Right lobe of liver (tissue), 6 donors: ENCODE measurements at regions not wholly inside any gene's neighbourhood (a gene's known extent, or its start where the extent isn't known, plus 50 kb on each side); places are given as distances from the start of the nearest gene placed in this dataset.

ENCODE experiments used
- ATAC-seq, 4 donors: fragments of 200-7000 bp; cut with Tn5 transposase; one replicate each; pipeline ENCODE4 v1.9.1; 2020; ENCODE audit warnings: mild to moderate bottlenecking in 4 of 4, moderate library complexity in 4 of 4
- DNase-seq, 3 donors: peaks; one replicate each; pipeline ENCODE4 v3.0.0-alpha.2; 2020
- H3K27ac ChIP-seq, 3 donors: fragments of 200-600 bp; one replicate each; pipeline ENCODE4 v1.8.0; 2022
- H3K27me3 ChIP-seq, 2 donors: fragments of 200-600 bp; one replicate each; pipeline ENCODE4 v1.8.0; 2022
- H3K36me3 ChIP-seq, 4 donors: fragments of 200-600 bp; sonication (generic) in 1 of 4; one replicate each; pipeline versions ENCODE4 v1.5.1 to v1.8.0; 2017 to 2022; ENCODE audit warnings: control low read depth in 1 of 4
- H3K4me1 ChIP-seq, 4 donors: fragments of 200-600 bp; sonication (generic) in 1 of 4; one replicate each; pipeline versions ENCODE4 v1.5.1 to v1.8.0; 2017 to 2022; ENCODE audit warnings: control low read depth in 1 of 4
- H3K4me3 ChIP-seq, 3 donors: fragments of 200-600 bp; one replicate each; pipeline ENCODE4 v1.8.0; 2022
- H3K9me3 ChIP-seq, 4 donors: fragments of 200-600 bp; sonication (generic) in 1 of 4; one replicate each; pipeline versions ENCODE4 v1.5.1 to v1.8.0; 2017 to 2022; ENCODE audit warnings: control low read depth in 1 of 4
- CTCF ChIP-seq, 4 donors: fragments of 200-600 bp in 3 of 4; fragments of 450-650 bp in 1 of 4; IDR thresholded peaks; one replicate each; pipeline versions ENCODE4 v1.5.1 to v1.8.0; 2016 to 2022; ENCODE audit warnings: antibody characterized with exemption in 4 of 4, mild to moderate bottlenecking in 2 of 4
- POLR2A ChIP-seq: fragments of 450-650 bp; IDR thresholded peaks from one replicate; pipeline ENCODE4 v1.6.1; 2017; ENCODE audit warnings: antibody characterized with exemption, mild to moderate bottlenecking
- WGBS: methylation state at CpG from one replicate; pipeline ENCODE4 v1.1.6; 2018; ENCODE audit warnings: low coverage, low lambda C conversion rate; ENCODE audit not compliant: insufficient coverage; ENCODE audit errors: missing lambda C conversion rate; 5-methylcytosine and 5-hydroxymethylcytosine counted together
- intact Hi-C, 2 donors: fragments of 100-400 bp; cut with DNase I; formaldehyde crosslinking; loops; one replicate each; pipeline versions ENCODE4 v1.11.2 to v1.14.1; 2022
- donor health status: DM: no; HTN: yes; CAD: no.
- donor health status: DM: no; HTN: no; CAD: no.
- donor health status: DM: no; HTN: no; CAD: no.
- donor health status: DM: no; HTN: yes; CAD: no.
- donor health status: DM: no; HTN: yes; CAD: no.

GRCh38 chr5:51096859-51097258, 286.4 kb upstream of the ISL1 start:
- Histone ChIP-seq H3K4me1 (no peaks in the 10 kb centered on the region), H3K27me3 (no peaks in the 10 kb centered on the region), H3K36me3 (no peaks in the 10 kb centered on the region), H3K27ac (no peak overlapping the region), H3K4me3 (no peak overlapping the region), H3K9me3 (no peaks in the 10 kb centered on the region)
- ATAC-seq, result no peak
- DNase-seq, result no peak
- WGBS, result 58% methylated on average over 3 of the region's 3 CpGs
- TF ChIP-seq CTCF (IDR thresholded peaks at IDR 0.05) (no peak), POLR2A (no peak)
- intact Hi-C loops, result no loop called here

GRCh38 chr5:51099173-51099853, 283.9 kb upstream of the ISL1 start:
- 76% methylated on average over 6 of the region's 6 CpGs for WGBS
- no peaks in the 10 kb centered on the region for H3K9me3 ChIP-seq
- peaks cover 0 to under 1% (median 0%) of the 10 kb centered on the region in 4 donors for H3K4me1 ChIP-seq
- no peak overlapping the region for H3K4me3 ChIP-seq
- ATAC-seq, result no peak
- no peaks in the 10 kb centered on the region for H3K36me3 ChIP-seq
- H3K27me3 ChIP-seq, result no peaks in the 10 kb centered on the region
- intact Hi-C loops, result no loop called here
- H3K27ac ChIP-seq, result no peak overlapping the region
- DNase-seq, result no peak
- TF ChIP-seq POLR2A (no peak), CTCF (IDR thresholded peaks at IDR 0.05) (no peak)

- Histone ChIP-seq H3K27ac (no peak overlapping the region), H3K36me3 (no peaks in the 10 kb centered on the region), H3K4me1 (peaks cover 0 to 7% (median 0%) of the 10 kb centered on the region in 4 donors), H3K9me3 (no peaks in the 10 kb centered on the region), H3K4me3 (no peak overlapping the region), H3K27me3 (no peaks in the 10 kb centered on the region)
- intact Hi-C loops, result no loop called here
- TF ChIP-seq POLR2A (no peak), CTCF (IDR thresholded peaks at IDR 0.05) (no peak)
- DNase-seq (no peak), ATAC-seq (peak in 3 of 4 donors; percentile 46 to 76 (median 54))
- WGBS, result 35% methylated on average over 2 of the region's 2 CpGs
Measured at GRCh38 chr5:51104556-51104955, 278.7 kb upstream of the ISL1 start.

GRCh38 chr5:51109786-51110410, 273.4 kb upstream of the ISL1 start:
- Histone ChIP-seq H3K36me3 (no peaks in the 10 kb centered on the region), H3K9me3 (no peaks in the 10 kb centered on the region), H3K27ac (no peak overlapping the region), H3K4me3 (no peak overlapping the region), H3K4me1 (no peaks in the 10 kb centered on the region), H3K27me3 (no peaks in the 10 kb centered on the region)
- intact Hi-C loops, result no loop called here
- no peak for DNase-seq
- ATAC-seq, result no peak
- WGBS, result 52% methylated on average over 3 of the region's 3 CpGs
- TF ChIP-seq POLR2A (no peak), CTCF (IDR thresholded peaks at IDR 0.05) (no peak)
